A549 (cell line): ENCODE measurements at regions not wholly inside any gene's neighbourhood (a gene's known extent, or its start where the extent isn't known, plus 50 kb on each side); places are given as distances from the start of the nearest gene placed in this dataset.

Experiments used
- ATAC-seq, 2 experiments: fragments of 200-7000 bp in 1 of 2; fragments of >200 bp in 1 of 2; cut with Nextera tagmentation in 1 of 2; cut with Tn5 transposase in 1 of 2; 3 replicates each; pipeline versions ENCODE4 v1.8.0 to v1.9.1; 2018 to 2020; ENCODE audit warnings: mild to moderate bottlenecking in 1 of 2, moderate library complexity in 1 of 2
- CTCF ChIA-PET: fragments of 300-600 bp; sonication (Branson Sonifier 250); formaldehyde crosslinking; extraction: SDS; loops from one replicate; lab custom pipeline; 2021; ENCODE audit warnings: antibody characterized with exemption, inconsistent platforms; lab: Yijun Ruan, JAX
- POLR2A ChIA-PET: fragments of 350-600 bp; formaldehyde crosslinking; extraction: SDS; loops from one replicate; lab custom pipeline; 2021; ENCODE audit warnings: antibody characterized with exemption, inconsistent platforms; lab: Yijun Ruan, JAX
- DNase-seq, 2 experiments: peaks; one replicate each; pipeline versions ENCODE4 v3.0.0 to v3.0.0-alpha.2; 2011 to 2016; ENCODE audit warnings: low read depth in 1 of 2, low spot score in 1 of 2
- FAIRE-seq: peaks from 2 replicates; lab custom pipeline; 2011; peaks lifted over from hg19 to GRCh38; lab: Jason Lieb, UNC
- H3K27ac ChIP-seq, 2 experiments: fragments of >200 bp; sonication (Bioruptor Twin); formaldehyde crosslinking; 3 replicates each; pipeline ENCODE4 v1.5.1; 2016 to 2017
- H3K4me1 ChIP-seq: fragments of >200 bp; sonication (Bioruptor Twin); formaldehyde crosslinking; 3 replicates; pipeline ENCODE4 v1.6.1; 2016
- H3K4me2 ChIP-seq: fragments of >200 bp; sonication (Bioruptor Twin); formaldehyde crosslinking; 3 replicates; pipeline ENCODE4 v1.6.1; 2016
- H3K4me3 ChIP-seq: fragments of >200 bp; sonication (Bioruptor Twin); formaldehyde crosslinking; 3 replicates; pipeline ENCODE4 v1.5.1; 2016
- H3K9me3 ChIP-seq: fragments of >200 bp; sonication (Bioruptor Twin); formaldehyde crosslinking; 3 replicates; pipeline ENCODE4 v1.6.1; 2016
- CEBPB ChIP-seq, 2 experiments: fragments of >200 bp in 1 of 2; sonication (Bioruptor Twin) in 1 of 2; formaldehyde crosslinking in 1 of 2; IDR thresholded peaks; 2 replicates each; pipeline ENCODE4 v1.6.1; 2012 to 2016
- CHD2 ChIP-seq: fragments of 150-350 bp; IDR thresholded peaks from 2 replicates; pipeline ENCODE4 v1.6.1; 2014; ENCODE audit warnings: low read length; ENCODE audit not compliant: partially characterized antibody
- EHF ChIP-seq: fragments of 250-450 bp; sonication (Bioruptor Pico); IDR thresholded peaks from 2 replicates; pipeline ENCODE4 v1.5.0; 2020; ENCODE audit warnings: mild to moderate bottlenecking
- EP300 ChIP-seq, 2 experiments: fragments of >200 bp; sonication (Bioruptor Twin); formaldehyde crosslinking; IDR thresholded peaks; 2 replicates in 1 of 2; 3 replicates in 1 of 2; pipeline ENCODE4 v1.6.1; 2016 to 2017
- GATA3 ChIP-seq: IDR thresholded peaks from 2 replicates; pipeline ENCODE4 v1.6.1; 2012; ENCODE audit warnings: borderline replicate concordance
- HEYL ChIP-seq: fragments of 250-450 bp; sonication (Bioruptor Pico); IDR thresholded peaks from 2 replicates; pipeline ENCODE4 v1.8.0; 2021; ENCODE audit warnings: mild to moderate bottlenecking, moderate library complexity
- HOXB5 ChIP-seq: fragments of 250-450 bp; sonication (Bioruptor Pico); IDR thresholded peaks from 2 replicates; pipeline ENCODE4 v1.5.0; 2020; ENCODE audit warnings: mild to moderate bottlenecking, moderate library complexity
- JUN ChIP-seq, 2 experiments: fragments of >200 bp; sonication (Bioruptor Twin); formaldehyde crosslinking; IDR thresholded peaks; 2 replicates in 1 of 2; 3 replicates in 1 of 2; pipeline ENCODE4 v1.6.1; 2016 to 2017
- JUNB ChIP-seq: fragments of >200 bp; sonication (Bioruptor Twin); formaldehyde crosslinking; IDR thresholded peaks from 2 replicates; pipeline ENCODE4 v1.6.1; 2016
- KDM5A ChIP-seq: fragments of 200-600 bp; sonication (generic); IDR thresholded peaks from 2 replicates; pipeline ENCODE4 v1.6.1; 2016; ENCODE audit warnings: antibody characterized with exemption, mild to moderate bottlenecking
- MAFK ChIP-seq: fragments of 450-650 bp; IDR thresholded peaks from 2 replicates; pipeline ENCODE4 v1.6.1; 2014; ENCODE audit not compliant: partially characterized antibody
- MYC ChIP-seq: IDR thresholded peaks from 2 replicates; pipeline ENCODE4 v1.6.1; 2012; ENCODE audit warnings: mild to moderate bottlenecking, inconsistent platforms, low read length, improper control_type of control experiment, borderline replicate concordance
- NFE2L2 ChIP-seq: fragments of 150-350 bp; conservative IDR thresholded peaks from 2 replicates; pipeline ENCODE4 v1.6.1; 2014; ENCODE audit warnings: low read length
- NPAS2 ChIP-seq: fragments of 250-450 bp; sonication (Bioruptor Pico); IDR thresholded peaks from 2 replicates; pipeline ENCODE4 v1.8.0; 2022; ENCODE audit warnings: mild to moderate bottlenecking, moderate library complexity, borderline replicate concordance
- NR3C1 ChIP-seq: fragments of >200 bp; sonication (Bioruptor Twin); formaldehyde crosslinking; IDR thresholded peaks from 3 replicates; pipeline ENCODE4 v1.6.1; 2017
- POLR2AphosphoS2 ChIP-seq: conservative IDR thresholded peaks from 2 replicates; pipeline ENCODE4 v1.6.1; 2012; ENCODE audit warnings: low read length, improper control_type of control experiment, inconsistent platforms
- RAD21 ChIP-seq, 2 experiments: fragments of >200 bp in 1 of 2; sonication (Bioruptor Twin) in 1 of 2; formaldehyde crosslinking in 1 of 2; IDR thresholded peaks in 1 of 2; conservative IDR thresholded peaks in 1 of 2; 2 replicates in 1 of 2; 3 replicates in 1 of 2; pipeline ENCODE4 v1.6.1; 2012 to 2018; ENCODE audit warnings: inconsistent platforms in 1 of 2
- RCOR1 ChIP-seq: fragments of 150-350 bp; IDR thresholded peaks from 2 replicates; pipeline ENCODE4 v1.6.1; 2014; ENCODE audit warnings: antibody characterized with exemption, low read length, low read depth
- SMC3 ChIP-seq: fragments of >200 bp; sonication (Bioruptor Twin); formaldehyde crosslinking; IDR thresholded peaks from 3 replicates; pipeline ENCODE4 v1.6.1; 2018; ENCODE audit warnings: inconsistent platforms
- TFCP2L1 ChIP-seq: fragments of 250-450 bp; sonication (Bioruptor Pico); IDR thresholded peaks from 2 replicates; pipeline ENCODE4 v1.5.0; 2021; ENCODE audit warnings: mild to moderate bottlenecking
- TP53 ChIP-seq: fragments of 250-450 bp; sonication (Bioruptor Pico); IDR thresholded peaks from 2 replicates; pipeline ENCODE4 v1.5.0; 2021; ENCODE audit warnings: mild to moderate bottlenecking, moderate library complexity
- ZSCAN20 ChIP-seq: fragments of 250-450 bp; sonication (Bioruptor Pico); IDR thresholded peaks from 2 replicates; pipeline ENCODE4 v1.8.0; 2022; ENCODE audit warnings: mild to moderate bottlenecking, moderate library complexity
- WGBS: methylation state at CpG from one replicate; pipeline ENCODE4 v1.1.6; 2017; ENCODE audit errors: missing lambda C conversion rate; 5-methylcytosine and 5-hydroxymethylcytosine counted together
- TF ChIP-seq, protein P1 (sequence below): IDR thresholded peaks from 2 replicates; pipeline ENCODE4 v1.6.1; 2012

DNA sequence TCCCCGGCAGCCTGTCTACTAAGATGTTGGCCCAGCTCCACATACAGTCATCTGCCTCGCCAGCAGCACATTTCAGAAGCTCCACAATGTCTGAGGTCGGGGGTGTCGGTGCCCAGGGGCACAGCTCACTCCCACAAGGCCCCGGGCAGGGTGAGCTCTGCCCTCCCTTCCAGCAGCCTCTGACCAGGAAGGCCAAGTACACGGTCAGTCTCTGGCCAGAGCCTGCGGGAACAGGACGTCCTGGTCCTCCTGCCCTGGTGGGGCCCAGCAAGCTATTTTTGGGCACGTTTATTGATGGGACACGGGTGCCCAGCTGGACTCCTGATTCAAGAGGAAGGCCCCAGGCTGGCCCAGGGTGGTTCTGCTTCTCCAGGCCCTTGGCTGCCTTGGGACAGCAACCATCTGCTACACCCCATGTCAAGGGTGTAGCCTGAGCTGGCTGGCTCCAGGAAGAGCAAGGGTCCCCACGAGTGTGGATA lies 114.9 kb upstream of the PTPN1 start:
- H3K9me3 ChIP-seq, result no peaks in the 10 kb centered on the region
- CTCF ChIA-PET, result interaction anchor here (0.6 to 2.6 kb wide), 5 partner anchors 11 to 205 kb away, joined by 3 to 10 read pairs (median 3); partner anchors contain the start of gene CEBPB
- H3K4me2 ChIP-seq, result no peak overlapping the region; the same call in 2 of the 3 replicates
- TF ChIP-seq JUNB (no peak), MAFK (no peak), NR3C1 (peak; percentile 31; the same call in 1 of the 3 replicates), EP300 (IDR thresholded peaks at IDR 0.05) (no peak), JUN (IDR thresholded peaks at IDR 0.05) (no peak), HEYL (CRISPR knock-in tag) (no peak)
- TF ChIP-seq, all 56 proteins: peak for 1
- H3K27ac ChIP-seq, result peak overlapping the region; percentile 67 to 81; a peak in 5 of 6 replicates
- H3K4me3 ChIP-seq, result no peak overlapping the region
- DNase-seq, result no peak
- H3K4me1 ChIP-seq, result peaks cover 57% of the 10 kb centered on the region
- peak in 1 of 2 experiments; percentile 20; a peak in 1 of 6 replicates for ATAC-seq
- 31% methylated on average over 7 of the region's 11 CpGs for WGBS
- POLR2A ChIA-PET, result no interaction called here
- FAIRE-seq, result no peak

DNA sequence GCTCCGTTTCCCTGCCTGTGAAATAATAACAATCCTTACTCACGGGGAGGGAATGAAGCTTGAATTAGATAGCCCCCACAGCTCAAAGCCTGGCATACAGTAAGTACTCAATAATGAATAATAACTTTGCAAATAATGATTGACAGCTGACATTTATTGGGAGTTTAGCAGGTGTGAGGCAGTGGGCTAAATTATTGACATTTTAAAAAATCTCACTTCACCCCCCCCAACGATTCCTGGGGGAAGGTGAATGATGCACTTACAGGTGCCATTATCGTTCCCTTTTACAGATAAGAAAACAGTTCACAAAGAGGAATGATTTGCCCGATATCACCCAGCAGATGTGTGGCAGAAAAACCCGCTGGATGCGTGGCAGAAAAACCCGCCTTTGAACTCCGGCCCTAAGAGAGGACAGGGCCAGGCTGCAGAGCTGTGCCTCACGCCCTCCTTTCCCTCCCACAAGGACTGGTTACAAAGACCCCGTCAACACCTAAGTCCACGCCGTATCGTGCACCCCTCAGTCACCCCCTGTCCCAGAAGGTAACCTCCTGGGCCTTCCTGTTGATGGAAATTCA lies 114.2 kb upstream of the PTPN1 start:
- peak overlapping the region; percentile 67 to 81; a peak in 5 of 6 replicates for H3K27ac ChIP-seq
- H3K4me1 ChIP-seq, result peaks cover 57% of the 10 kb centered on the region
- FAIRE-seq (no peak), DNase-seq (no peak), ATAC-seq (no peak)
- no peak overlapping the region for H3K4me2 ChIP-seq
- TF ChIP-seq ZSCAN20 (no peak), NFE2L2 (no peak)
- no peaks in the 10 kb centered on the region for H3K9me3 ChIP-seq
- 87% methylated on average over 14 of the region's 14 CpGs for WGBS
- H3K4me3 ChIP-seq, result no peak overlapping the region
- POLR2A ChIA-PET, result no interaction called here
- CTCF ChIA-PET, result interaction anchor here (0.8 to 1.2 kb wide), 3 partner anchors 17 to 206 kb away, joined by 3 to 4 read pairs (median 3); partner anchors contain the start of gene CEBPB

DNA sequence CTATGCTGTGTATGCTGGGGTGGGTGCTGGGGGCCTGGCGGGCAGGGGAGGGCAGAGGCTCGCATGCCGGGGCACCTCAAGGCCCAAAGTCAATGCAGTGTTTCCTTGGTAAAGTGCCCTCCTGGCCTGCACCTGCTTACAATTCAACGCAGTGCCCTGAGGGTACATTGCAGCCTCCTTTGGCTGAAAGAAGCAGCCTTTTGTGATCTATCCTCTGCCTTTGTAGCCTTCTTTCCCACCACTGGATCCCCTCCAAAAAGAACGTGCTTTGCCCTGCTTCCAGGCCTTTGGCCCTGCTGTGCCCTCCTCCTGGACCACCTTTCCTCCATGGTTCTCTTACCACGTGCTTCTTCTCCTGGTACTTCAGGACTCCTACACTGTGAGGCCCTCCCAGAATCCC lies 113.6 kb upstream of the PTPN1 start:
- DNase-seq (no peak), FAIRE-seq (no peak), ATAC-seq (no peak)
- WGBS, result 85% methylated on average over 6 of the region's 6 CpGs
- TF ChIP-seq, protein P1, sequence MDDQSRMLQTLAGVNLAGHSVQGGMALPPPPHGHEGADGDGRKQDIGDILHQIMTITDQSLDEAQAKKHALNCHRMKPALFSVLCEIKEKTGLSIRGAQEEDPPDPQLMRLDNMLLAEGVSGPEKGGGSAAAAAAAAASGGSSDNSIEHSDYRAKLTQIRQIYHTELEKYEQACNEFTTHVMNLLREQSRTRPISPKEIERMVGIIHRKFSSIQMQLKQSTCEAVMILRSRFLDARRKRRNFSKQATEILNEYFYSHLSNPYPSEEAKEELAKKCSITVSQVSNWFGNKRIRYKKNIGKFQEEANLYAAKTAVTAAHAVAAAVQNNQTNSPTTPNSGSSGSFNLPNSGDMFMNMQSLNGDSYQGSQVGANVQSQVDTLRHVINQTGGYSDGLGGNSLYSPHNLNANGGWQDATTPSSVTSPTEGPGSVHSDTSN, result no peak
- no peak for TF ChIP-seq RCOR1
- no peak for TF ChIP-seq GATA3
- TF ChIP-seq TFCP2L1, result no peak
- ChIA-PET CTCF (interaction anchor here (0.6 to 1.7 kb wide), 3 partner anchors 42 to 115 kb away, joined by 3 read pairs; no protein-coding TSS in a partner anchor), POLR2A (no interaction called here)
- H3K4me1 ChIP-seq, result peaks cover 59% of the 10 kb centered on the region
- no peak overlapping the region for H3K4me3 ChIP-seq
- H3K27ac ChIP-seq, result peak overlapping the region; percentile 67 to 81; a peak in 5 of 6 replicates
- no peaks in the 10 kb centered on the region for H3K9me3 ChIP-seq
- no peak overlapping the region for H3K4me2 ChIP-seq

DNA sequence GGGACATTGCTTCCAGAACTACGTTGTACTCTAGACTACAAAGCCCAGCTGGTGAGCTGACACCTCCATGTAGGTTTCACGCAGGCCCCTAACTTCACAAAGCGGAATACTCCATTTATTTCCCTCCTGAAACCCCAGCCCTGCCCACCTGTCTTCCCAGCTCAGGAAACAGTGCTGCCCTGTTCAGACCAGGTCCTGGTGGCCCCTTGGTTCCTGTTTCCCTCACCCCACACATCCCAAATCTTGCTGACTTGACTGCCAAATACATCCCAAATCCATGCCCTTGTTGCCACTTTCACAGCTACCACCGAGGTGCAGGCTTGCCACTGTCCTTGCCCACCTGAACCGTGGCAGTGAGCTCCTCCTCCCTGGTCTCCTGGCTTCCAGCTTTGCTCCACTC lies 113.1 kb upstream of the PTPN1 start:
- Histone ChIP-seq H3K4me1 (peaks cover 55% of the 10 kb centered on the region), H3K9me3 (no peaks in the 10 kb centered on the region), H3K4me3 (no peak overlapping the region), H3K4me2 (no peak overlapping the region), H3K27ac (peak overlapping the region; percentile 67 to 81; a peak in 5 of 6 replicates)
- no peak for DNase-seq
- 95% methylated on average over 5 of the region's 5 CpGs for WGBS
- no peak for TF ChIP-seq MYC
- no peak for TF ChIP-seq CEBPB (IDR thresholded peaks at IDR 0.05)
- no peak for TF ChIP-seq TP53 (CRISPR knock-in tag)
- no peak for TF ChIP-seq HOXB5
- no peak for TF ChIP-seq NR3C1
- no peak for TF ChIP-seq NPAS2
- TF ChIP-seq, protein P1, result no peak
- TF ChIP-seq SMC3, result no peak
- no peak for TF ChIP-seq CHD2
- TF ChIP-seq RAD21 (conservative IDR thresholded peaks at IDR 0.05 in 1 of 2, IDR thresholded peaks at IDR 0.05 in 1 of 2), result no peak
- TF ChIP-seq POLR2AphosphoS2, result no peak
- no peak for TF ChIP-seq EHF
- TF ChIP-seq KDM5A, result no peak
- CTCF ChIA-PET, result interaction anchor here (0.6 to 1.7 kb wide), 4 partner anchors 42 to 209 kb away, joined by 3 read pairs; no protein-coding TSS in a partner anchor
- ATAC-seq, result no peak
- FAIRE-seq, result no peak
- POLR2A ChIA-PET, result no interaction called here
